ENCODE measurements at regions not wholly inside any gene's neighbourhood (a gene's known extent, or its start where the extent isn't known, plus 50 kb on each side); places are given as distances from the start of the nearest gene placed in this dataset.

DNA sequence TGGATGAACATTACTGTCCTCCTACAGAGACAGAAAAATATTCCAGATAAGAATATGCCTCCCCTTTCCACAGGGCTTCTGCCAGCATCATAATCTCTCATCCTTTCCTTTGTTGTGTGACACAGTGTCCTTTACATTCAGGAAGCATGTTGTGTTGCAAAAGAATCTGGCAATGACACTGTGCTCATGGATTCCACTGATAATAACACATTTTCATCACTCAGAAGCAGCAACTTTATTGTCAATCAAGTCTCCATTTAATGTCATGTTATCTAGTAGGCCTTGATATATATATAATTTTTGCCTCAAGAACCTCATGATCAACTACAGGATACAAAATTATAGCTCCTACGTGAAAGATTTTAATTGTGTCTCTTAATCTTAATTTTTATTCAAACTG lies 833.9 kb downstream of the FSTL5 start:
- H3K27me3 ChIP-seq (ENCODE audit: control insufficient read depth in 1 of 2, insufficient read depth in 2 of 2, low read length in 1 of 2), result no peaks in the 10 kb centered on the region
- no peak overlapping the region for H3K27ac ChIP-seq (ENCODE audit: low read depth in 1 of 2, low read length in 2 of 2)
- H3K4me1 ChIP-seq (ENCODE audit: control insufficient read depth in 1 of 2, insufficient read depth in 2 of 2, low read length in 2 of 2), result no peaks in the 10 kb centered on the region
- no peaks in the 10 kb centered on the region for H3K9me3 ChIP-seq (ENCODE audit: control insufficient read depth, low read length)
- no peak for DNase-seq
- H3K4me3 ChIP-seq (ENCODE audit: low read length in 2 of 2), result no peak overlapping the region
- no peaks in the 10 kb centered on the region for H3K36me3 ChIP-seq (ENCODE audit: control insufficient read depth in 1 of 2, insufficient read depth in 2 of 2, low read length in 1 of 2)
- ATAC-seq (ENCODE audit: low FRiP score), result no peak
- intact Hi-C loops (cut with DNase I), result no loop called here
- WGBS, 2 donors, result 87 to 90% methylated on average over 1 of the region's 1 CpG

DNA sequence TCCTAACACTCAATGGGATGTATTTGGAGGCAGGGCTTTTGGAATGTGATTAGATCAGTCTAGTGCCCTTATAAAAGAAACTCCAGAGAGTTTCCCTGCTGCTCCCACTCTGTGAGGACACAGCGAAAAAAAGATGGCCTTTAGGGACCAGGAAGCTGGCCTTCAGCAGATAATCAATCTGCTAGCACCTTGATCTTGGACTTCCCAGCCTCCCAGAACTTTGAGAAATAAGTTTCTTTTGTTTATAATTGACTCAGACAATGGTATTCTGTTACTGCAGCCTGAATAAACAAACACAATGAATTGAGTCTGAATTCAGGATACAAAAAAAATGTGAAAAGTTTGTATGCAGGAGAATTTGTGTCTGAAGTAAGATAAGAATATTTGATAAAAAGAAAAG lies 842.1 kb downstream of the FSTL5 start:
- ATAC-seq (ENCODE audit: low FRiP score) (no peak), DNase-seq (no peak)
- no peak overlapping the region for H3K27ac ChIP-seq (ENCODE audit: low read depth in 1 of 2, low read length in 2 of 2)
- intact Hi-C loops (cut with DNase I), result no loop called here
- H3K4me1 ChIP-seq (ENCODE audit: control insufficient read depth in 1 of 2, insufficient read depth in 2 of 2, low read length in 2 of 2), result no peaks in the 10 kb centered on the region
- 52 to 69% methylated on average over 1 of the region's 1 CpG for WGBS, 2 donors
- H3K36me3 ChIP-seq (ENCODE audit: control insufficient read depth in 1 of 2, insufficient read depth in 2 of 2, low read length in 1 of 2), result no peaks in the 10 kb centered on the region
- H3K9me3 ChIP-seq (ENCODE audit: control insufficient read depth, low read length), result no peaks in the 10 kb centered on the region
- no peaks in the 10 kb centered on the region for H3K27me3 ChIP-seq (ENCODE audit: control insufficient read depth in 1 of 2, insufficient read depth in 2 of 2, low read length in 1 of 2)
- H3K4me3 ChIP-seq (ENCODE audit: low read length in 2 of 2), result no peak overlapping the region

DNA sequence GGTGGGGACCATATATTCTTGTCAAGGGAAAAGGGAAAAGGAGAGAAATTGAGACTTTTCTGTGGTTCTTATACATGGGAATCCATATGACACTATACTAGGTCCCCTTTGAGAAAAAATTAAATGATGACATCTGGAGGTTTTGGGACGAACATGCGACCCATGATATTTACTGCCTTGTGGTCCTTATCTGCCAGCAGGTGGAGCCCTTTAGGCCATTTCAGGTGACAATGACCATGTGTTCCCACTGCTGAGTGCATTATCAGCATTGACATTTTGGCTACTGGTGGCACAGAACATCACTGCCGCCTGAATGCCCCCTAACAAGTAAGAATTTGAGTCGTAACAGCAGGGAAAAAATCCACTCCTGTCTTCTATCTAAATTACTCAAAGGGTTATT lies 843.4 kb downstream of the FSTL5 start:
- H3K36me3 ChIP-seq (ENCODE audit: control insufficient read depth in 1 of 2, insufficient read depth in 2 of 2, low read length in 1 of 2), result no peaks in the 10 kb centered on the region
- 47 to 71% methylated on average over 4 of the region's 4 CpGs for WGBS, 2 donors
- DNase-seq (no peak), ATAC-seq (ENCODE audit: low FRiP score) (no peak)
- H3K4me3 ChIP-seq (ENCODE audit: low read length in 2 of 2), result no peak overlapping the region
- H3K9me3 ChIP-seq (ENCODE audit: control insufficient read depth, low read length), result no peaks in the 10 kb centered on the region
- H3K27me3 ChIP-seq (ENCODE audit: control insufficient read depth in 1 of 2, insufficient read depth in 2 of 2, low read length in 1 of 2), result no peaks in the 10 kb centered on the region
- intact Hi-C loops (cut with DNase I), result no loop called here
- H3K27ac ChIP-seq (ENCODE audit: low read depth in 1 of 2, low read length in 2 of 2), result no peak overlapping the region
- H3K4me1 ChIP-seq (ENCODE audit: control insufficient read depth in 1 of 2, insufficient read depth in 2 of 2, low read length in 2 of 2), result no peaks in the 10 kb centered on the region

DNA sequence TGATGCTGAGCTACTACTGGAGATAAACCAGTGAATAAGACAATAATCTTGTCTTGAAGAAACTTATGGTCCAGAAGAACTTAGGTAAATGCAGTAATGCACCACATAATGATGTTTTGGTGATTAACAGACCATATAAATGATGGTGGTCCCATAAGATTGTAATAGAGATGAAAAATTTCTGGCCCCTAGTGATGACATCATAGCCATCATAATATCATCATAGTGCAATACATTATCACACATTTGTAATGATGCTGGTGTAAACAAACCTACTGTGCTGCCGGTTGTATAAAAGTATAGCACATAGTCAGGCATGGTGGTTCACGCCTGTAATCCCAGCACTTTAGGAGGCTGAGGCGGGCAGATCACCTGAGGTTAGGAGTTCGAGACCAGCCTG lies 846.8 kb downstream of the FSTL5 start:
- H3K27ac ChIP-seq (ENCODE audit: low read depth in 1 of 2, low read length in 2 of 2), result no peak overlapping the region
- no peaks in the 10 kb centered on the region for H3K9me3 ChIP-seq (ENCODE audit: control insufficient read depth, low read length)
- H3K4me3 ChIP-seq (ENCODE audit: low read length in 2 of 2), result no peak overlapping the region
- H3K4me1 ChIP-seq (ENCODE audit: control insufficient read depth in 1 of 2, insufficient read depth in 2 of 2, low read length in 2 of 2), result no peaks in the 10 kb centered on the region
- no peak for ATAC-seq (ENCODE audit: low FRiP score)
- intact Hi-C loops (cut with DNase I), result no loop called here
- 95 to 98% methylated on average over 4 of the region's 4 CpGs for WGBS, 2 donors
- no peaks in the 10 kb centered on the region for H3K27me3 ChIP-seq (ENCODE audit: control insufficient read depth in 1 of 2, insufficient read depth in 2 of 2, low read length in 1 of 2)
- no peak for DNase-seq
- H3K36me3 ChIP-seq (ENCODE audit: control insufficient read depth in 1 of 2, insufficient read depth in 2 of 2, low read length in 1 of 2), result no peaks in the 10 kb centered on the region

DNA sequence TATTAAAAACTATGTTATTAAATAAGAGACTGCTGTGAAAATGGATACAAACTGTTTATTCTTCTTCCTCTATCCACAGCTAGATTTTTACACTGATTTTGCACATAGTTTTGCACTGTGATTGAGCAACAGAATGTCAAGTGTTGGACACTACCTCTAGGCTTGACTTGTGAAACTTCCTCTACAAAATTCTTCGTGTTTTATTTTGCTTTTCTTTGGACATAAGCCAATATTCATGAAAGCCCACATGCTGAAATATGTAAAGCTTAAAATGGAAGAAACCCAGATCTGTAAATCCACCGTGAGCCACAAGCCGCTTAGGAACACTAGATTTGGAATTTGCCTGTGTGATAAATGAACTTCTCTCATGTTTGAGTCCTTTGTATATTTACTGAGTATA lies 849.4 kb downstream of the FSTL5 start:
- WGBS, 2 donors, result 2 to 4% methylated on average over 3 of the region's 3 CpGs
- ATAC-seq (ENCODE audit: low FRiP score), result no peak

DNA sequence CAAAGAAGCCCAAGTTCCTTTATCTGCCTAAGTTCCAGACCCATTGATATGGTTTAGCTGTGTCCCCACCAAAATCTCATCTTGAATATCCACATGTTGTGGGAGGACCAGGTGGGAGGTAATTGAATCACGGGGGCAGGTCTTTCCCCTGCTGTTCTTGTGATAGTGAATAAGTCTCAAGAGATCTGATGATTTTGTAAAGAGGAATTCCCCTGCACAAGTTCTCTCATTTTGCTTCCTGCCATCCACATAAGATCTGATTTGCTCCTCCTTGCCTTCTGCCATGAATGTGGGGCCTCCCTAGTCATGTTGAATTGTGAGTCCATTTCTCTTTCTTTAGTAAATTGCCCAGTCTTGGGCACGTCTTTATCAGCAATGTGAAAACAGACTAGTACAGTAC lies 860.2 kb downstream of the FSTL5 start:
- 67 to 79% methylated on average over 2 of the region's 2 CpGs for WGBS, 2 donors
- no peaks in the 10 kb centered on the region for H3K4me1 ChIP-seq (ENCODE audit: control insufficient read depth in 1 of 2, insufficient read depth in 2 of 2, low read length in 2 of 2)
- DNase-seq, result no peak
- intact Hi-C loops (cut with DNase I), result no loop called here
- no peaks in the 10 kb centered on the region for H3K36me3 ChIP-seq (ENCODE audit: control insufficient read depth in 1 of 2, insufficient read depth in 2 of 2, low read length in 1 of 2)
- H3K27ac ChIP-seq (ENCODE audit: low read depth in 1 of 2, low read length in 2 of 2), result no peak overlapping the region
- no peaks in the 10 kb centered on the region for H3K27me3 ChIP-seq (ENCODE audit: control insufficient read depth in 1 of 2, insufficient read depth in 2 of 2, low read length in 1 of 2)
- no peak for ATAC-seq (ENCODE audit: low FRiP score)
- H3K9me3 ChIP-seq (ENCODE audit: control insufficient read depth, low read length), result peaks cover 3% of the 10 kb centered on the region
- no peak overlapping the region for H3K4me3 ChIP-seq (ENCODE audit: low read length in 2 of 2)

More for the DNA sequence above, 849.4 kb downstream of the FSTL5 start:
- Histone ChIP-seq H3K27ac (ENCODE audit: low read depth in 1 of 2, low read length in 2 of 2) (no peak overlapping the region), H3K4me3 (ENCODE audit: low read length in 2 of 2) (no peak overlapping the region), H3K9me3 (ENCODE audit: control insufficient read depth, low read length) (no peaks in the 10 kb centered on the region), H3K36me3 (ENCODE audit: control insufficient read depth in 1 of 2, insufficient read depth in 2 of 2, low read length in 1 of 2) (no peaks in the 10 kb centered on the region), H3K4me1 (ENCODE audit: control insufficient read depth in 1 of 2, insufficient read depth in 2 of 2, low read length in 2 of 2) (no peaks in the 10 kb centered on the region), H3K27me3 (ENCODE audit: control insufficient read depth in 1 of 2, insufficient read depth in 2 of 2, low read length in 1 of 2) (no peaks in the 10 kb centered on the region)
- no peak for DNase-seq
- intact Hi-C loops (cut with DNase I), result no loop called here

DNA sequence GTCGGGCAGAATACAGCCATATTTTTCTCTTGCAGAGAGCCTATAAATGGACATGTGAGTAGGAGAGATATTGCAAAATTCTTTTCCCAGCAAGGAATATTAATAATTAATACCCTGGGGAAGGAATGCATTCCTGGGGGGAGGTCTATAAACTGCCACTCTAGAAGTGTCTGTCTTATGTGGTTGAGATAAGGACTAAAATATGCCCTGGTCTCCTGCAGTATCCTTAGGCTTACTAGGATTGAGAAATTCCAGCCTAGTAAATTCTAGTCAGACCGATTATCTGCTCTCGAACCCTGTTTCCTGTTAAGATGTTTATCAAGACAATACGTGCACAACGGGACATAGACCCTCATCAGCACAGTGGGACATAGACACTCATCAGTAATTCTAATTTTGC lies 872.6 kb downstream of the FSTL5 start:
- no peak overlapping the region for H3K27ac ChIP-seq (ENCODE audit: low read depth in 1 of 2, low read length in 2 of 2)
- ATAC-seq (ENCODE audit: low FRiP score) (no peak), DNase-seq (no peak)
- H3K9me3 ChIP-seq (ENCODE audit: control insufficient read depth, low read length), result peaks cover 3% of the 10 kb centered on the region
- 45 to 64% methylated on average over 5 of the region's 5 CpGs for WGBS, 2 donors
- no peaks in the 10 kb centered on the region for H3K4me1 ChIP-seq (ENCODE audit: control insufficient read depth in 1 of 2, insufficient read depth in 2 of 2, low read length in 2 of 2)
- intact Hi-C loops (cut with DNase I), result no loop called here
- no peaks in the 10 kb centered on the region for H3K27me3 ChIP-seq (ENCODE audit: control insufficient read depth in 1 of 2, insufficient read depth in 2 of 2, low read length in 1 of 2)
- H3K4me3 ChIP-seq (ENCODE audit: low read length in 2 of 2), result no peak overlapping the region
- no peaks in the 10 kb centered on the region for H3K36me3 ChIP-seq (ENCODE audit: control insufficient read depth in 1 of 2, insufficient read depth in 2 of 2, low read length in 1 of 2)

DNA sequence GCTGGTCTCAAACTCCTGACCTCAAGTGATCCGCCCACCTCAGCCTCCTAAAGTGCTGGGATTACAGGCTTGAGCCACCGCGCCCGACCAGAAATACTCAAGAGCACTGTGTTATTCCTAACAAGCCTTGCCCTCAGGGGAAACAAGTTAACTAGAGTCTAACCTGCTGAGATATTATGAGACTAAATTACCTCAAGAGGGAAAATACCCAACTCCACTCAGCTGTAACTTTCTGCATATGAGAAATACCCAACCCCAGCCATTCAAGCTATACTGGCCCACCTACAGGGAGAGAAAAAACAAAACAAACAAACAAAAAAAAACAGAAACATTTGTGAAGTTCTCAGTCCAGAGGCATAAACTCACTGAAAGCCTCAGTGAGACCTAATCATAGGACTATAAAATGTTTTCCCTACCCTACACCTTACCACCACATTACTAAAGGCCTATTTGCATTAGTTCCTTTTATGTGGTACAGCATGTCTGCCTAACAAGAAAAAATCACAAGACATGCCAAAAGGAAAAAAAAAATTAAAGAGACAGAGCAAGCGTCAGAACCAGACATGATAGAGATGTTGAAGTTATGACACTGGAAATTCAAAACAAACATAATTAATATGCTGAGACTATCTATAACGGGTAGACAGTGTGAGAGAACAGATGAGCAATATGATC lies 876.0 kb downstream of the FSTL5 start:
- no peak for ATAC-seq (ENCODE audit: low FRiP score)
- no peaks in the 10 kb centered on the region for H3K4me1 ChIP-seq (ENCODE audit: control insufficient read depth in 1 of 2, insufficient read depth in 2 of 2, low read length in 2 of 2)
- intact Hi-C loops (cut with DNase I), result no loop called here
- WGBS, 2 donors, result 76 to 87% methylated on average over 6 of the region's 6 CpGs
- DNase-seq, result no peak
- H3K27me3 ChIP-seq (ENCODE audit: control insufficient read depth in 1 of 2, insufficient read depth in 2 of 2, low read length in 1 of 2), result no peaks in the 10 kb centered on the region
- H3K36me3 ChIP-seq (ENCODE audit: control insufficient read depth in 1 of 2, insufficient read depth in 2 of 2, low read length in 1 of 2), result no peaks in the 10 kb centered on the region
- no peak overlapping the region for H3K27ac ChIP-seq (ENCODE audit: low read depth in 1 of 2, low read length in 2 of 2)
- no peak overlapping the region for H3K4me3 ChIP-seq (ENCODE audit: low read length in 2 of 2)
- H3K9me3 ChIP-seq (ENCODE audit: control insufficient read depth, low read length), result no peaks in the 10 kb centered on the region

DNA sequence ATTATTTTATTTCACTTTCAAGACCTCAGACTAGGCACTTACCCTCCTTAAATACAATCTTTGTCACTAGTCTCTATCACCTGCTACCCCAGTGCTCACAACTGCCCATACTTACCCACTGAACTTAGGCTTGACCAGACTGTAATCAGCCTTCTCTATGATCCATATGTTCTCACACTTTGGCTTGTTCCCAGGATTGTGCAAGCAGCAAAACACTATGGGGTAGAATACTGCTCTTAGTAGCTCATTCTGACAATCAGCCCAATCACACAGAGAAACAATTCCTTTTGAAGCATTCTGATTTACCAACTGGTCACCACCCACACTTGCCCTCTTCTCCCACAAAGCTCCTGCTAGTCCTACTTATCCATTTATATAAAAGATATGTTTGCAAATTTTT lies 878.3 kb downstream of the FSTL5 start:
- intact Hi-C loops (cut with DNase I), result no loop called here
- no peaks in the 10 kb centered on the region for H3K9me3 ChIP-seq (ENCODE audit: control insufficient read depth, low read length)
- no peak overlapping the region for H3K27ac ChIP-seq (ENCODE audit: low read depth in 1 of 2, low read length in 2 of 2)
- ATAC-seq (ENCODE audit: low FRiP score) (no peak), DNase-seq (no peak)
- H3K4me1 ChIP-seq (ENCODE audit: control insufficient read depth in 1 of 2, insufficient read depth in 2 of 2, low read length in 2 of 2), result no peaks in the 10 kb centered on the region
- no peaks in the 10 kb centered on the region for H3K27me3 ChIP-seq (ENCODE audit: control insufficient read depth in 1 of 2, insufficient read depth in 2 of 2, low read length in 1 of 2)
- H3K36me3 ChIP-seq (ENCODE audit: control insufficient read depth in 1 of 2, insufficient read depth in 2 of 2, low read length in 1 of 2), result no peaks in the 10 kb centered on the region
- H3K4me3 ChIP-seq (ENCODE audit: low read length in 2 of 2), result no peak overlapping the region

Measured in aorta (tissue), 5 donors.